22Rv1 (cell line): ENCODE measurements at regions not wholly inside any gene's neighbourhood (a gene's known extent, or its start where the extent isn't known, plus 50 kb on each side); places are given as distances from the start of the nearest gene placed in this dataset.

Experiments used
- ZFX ChIP-seq: fragments of 450-650 bp; IDR thresholded peaks from 2 replicates; pipeline ENCODE4 v1.6.1; 2017; ENCODE audit warnings: antibody characterized with exemption, borderline replicate concordance
- TF ChIP-seq, protein P1 (sequence below): fragments of 450-650 bp; IDR thresholded peaks from 2 replicates; pipeline ENCODE4 v1.5.1; 2017; ENCODE audit warnings: mild to moderate bottlenecking

GRCh38 chr5:111948092-111948841 lies 191.3 kb upstream of the NREP start:
- TF ChIP-seq, protein P1, sequence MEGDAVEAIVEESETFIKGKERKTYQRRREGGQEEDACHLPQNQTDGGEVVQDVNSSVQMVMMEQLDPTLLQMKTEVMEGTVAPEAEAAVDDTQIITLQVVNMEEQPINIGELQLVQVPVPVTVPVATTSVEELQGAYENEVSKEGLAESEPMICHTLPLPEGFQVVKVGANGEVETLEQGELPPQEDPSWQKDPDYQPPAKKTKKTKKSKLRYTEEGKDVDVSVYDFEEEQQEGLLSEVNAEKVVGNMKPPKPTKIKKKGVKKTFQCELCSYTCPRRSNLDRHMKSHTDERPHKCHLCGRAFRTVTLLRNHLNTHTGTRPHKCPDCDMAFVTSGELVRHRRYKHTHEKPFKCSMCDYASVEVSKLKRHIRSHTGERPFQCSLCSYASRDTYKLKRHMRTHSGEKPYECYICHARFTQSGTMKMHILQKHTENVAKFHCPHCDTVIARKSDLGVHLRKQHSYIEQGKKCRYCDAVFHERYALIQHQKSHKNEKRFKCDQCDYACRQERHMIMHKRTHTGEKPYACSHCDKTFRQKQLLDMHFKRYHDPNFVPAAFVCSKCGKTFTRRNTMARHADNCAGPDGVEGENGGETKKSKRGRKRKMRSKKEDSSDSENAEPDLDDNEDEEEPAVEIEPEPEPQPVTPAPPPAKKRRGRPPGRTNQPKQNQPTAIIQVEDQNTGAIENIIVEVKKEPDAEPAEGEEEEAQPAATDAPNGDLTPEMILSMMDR = no peak
- TF ChIP-seq ZFX = no peak
